GM20431 (cell line): ENCODE measurements at regions not wholly inside any gene's neighbourhood (a gene's known extent, or its start where the extent isn't known, plus 50 kb on each side); places are given as distances from the start of the nearest gene placed in this dataset.

Source experiments
- in situ Hi-C: fragments of 300-500 bp; cut with MseI, MboI; formaldehyde crosslinking; loops from one replicate; pipeline ENCODE4 v1.15.0; 2020; ENCODE audit warnings: low sequenced_read_pairs; ENCODE audit not compliant: unreplicated experiment

DNA sequence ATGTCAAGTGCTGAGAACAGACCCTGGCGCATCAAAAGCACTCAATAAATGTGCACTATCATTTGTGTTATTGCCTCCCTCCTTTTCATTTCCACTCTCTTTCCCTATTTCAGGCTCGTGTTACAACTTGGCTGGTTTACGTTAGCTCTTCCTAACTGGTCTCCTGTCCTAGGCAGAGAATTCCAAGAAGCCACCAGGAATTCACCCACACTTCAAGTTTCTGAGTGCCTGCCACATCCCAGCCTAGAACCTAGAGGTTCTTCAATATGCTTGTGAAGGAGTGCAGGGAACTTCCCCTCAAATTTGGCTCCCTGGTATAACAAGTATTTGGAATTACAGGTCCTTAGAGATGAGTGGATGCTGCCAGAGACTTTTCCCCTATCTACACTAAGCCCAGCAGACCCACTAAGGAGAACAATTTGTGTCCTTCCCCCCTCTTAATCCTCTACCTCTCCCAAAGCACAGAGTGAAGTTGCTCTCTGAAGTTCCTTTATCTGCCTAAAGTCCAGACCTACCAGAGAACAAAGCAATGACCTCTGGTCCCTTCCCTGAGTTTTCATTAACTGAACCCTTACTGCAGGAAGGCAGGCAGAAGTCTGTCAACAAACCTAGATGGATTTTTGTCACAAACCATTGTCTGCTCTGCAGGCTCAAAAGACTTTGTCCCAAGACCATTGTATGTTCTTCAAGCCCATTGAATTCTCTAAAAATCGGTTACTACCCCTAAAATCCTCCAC is 201.6 kb upstream of the JARID2 start:
- in situ Hi-C loops, result no loop called here

DNA sequence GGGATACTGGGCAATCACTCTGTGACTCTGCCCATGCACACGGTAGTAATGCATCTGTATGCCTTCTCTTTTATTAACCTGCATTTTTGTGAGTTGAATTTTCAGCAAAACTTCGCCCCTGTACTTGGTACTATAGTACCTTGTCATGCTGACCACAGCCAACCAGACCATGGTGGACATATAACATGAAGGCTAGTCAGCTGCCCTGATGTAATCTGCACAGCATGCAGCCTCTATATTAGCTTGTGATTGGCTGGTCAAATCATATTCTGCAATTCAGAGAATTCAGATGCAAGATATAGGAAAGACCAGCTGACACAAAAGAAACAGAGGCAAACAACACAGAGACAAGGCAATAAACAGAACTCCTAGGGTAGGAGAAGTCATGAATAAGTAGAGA is 200.9 kb upstream of the JARID2 start:
- in situ Hi-C loops, result no loop called here

DNA sequence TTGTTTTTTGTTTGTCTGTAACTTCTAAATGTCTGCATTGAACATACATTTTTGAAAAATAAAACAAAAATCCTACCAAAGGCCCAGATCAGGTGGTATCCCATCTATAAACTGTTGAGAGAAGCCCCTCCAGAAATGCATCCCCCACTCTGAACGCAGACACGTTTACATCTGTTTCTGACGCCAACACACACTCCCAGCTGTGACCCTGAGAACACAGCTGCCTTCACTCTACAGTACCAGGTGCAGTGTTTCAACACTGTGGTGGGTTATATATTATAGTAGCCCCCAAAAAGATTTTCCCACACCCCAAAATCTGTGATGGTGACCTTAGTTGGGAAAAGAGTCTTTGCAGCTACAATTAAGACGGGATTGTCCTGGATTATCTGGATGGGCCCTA is 199.1 kb upstream of the JARID2 start:
- in situ Hi-C loops, result no loop called here

DNA sequence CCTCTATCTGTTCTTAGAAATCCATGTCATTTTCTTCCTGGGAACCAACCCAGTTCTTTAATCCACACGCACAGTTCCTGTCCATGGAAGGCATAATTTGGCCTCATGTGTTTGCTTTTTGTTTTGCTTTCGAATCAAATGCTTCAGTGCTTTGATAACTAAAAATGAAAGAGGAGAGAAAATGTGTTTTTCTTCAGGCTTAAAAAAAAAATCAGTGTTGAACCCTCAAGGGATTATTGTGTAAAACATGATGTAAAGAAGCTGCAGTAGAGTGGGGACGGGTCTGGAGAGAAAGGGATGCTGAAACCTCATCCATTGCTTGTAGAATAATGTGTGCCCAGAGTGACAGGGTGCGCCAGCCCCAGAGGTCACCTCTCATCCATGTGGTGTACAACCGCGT is 197.5 kb upstream of the JARID2 start:
- in situ Hi-C loops, result no loop called here

DNA sequence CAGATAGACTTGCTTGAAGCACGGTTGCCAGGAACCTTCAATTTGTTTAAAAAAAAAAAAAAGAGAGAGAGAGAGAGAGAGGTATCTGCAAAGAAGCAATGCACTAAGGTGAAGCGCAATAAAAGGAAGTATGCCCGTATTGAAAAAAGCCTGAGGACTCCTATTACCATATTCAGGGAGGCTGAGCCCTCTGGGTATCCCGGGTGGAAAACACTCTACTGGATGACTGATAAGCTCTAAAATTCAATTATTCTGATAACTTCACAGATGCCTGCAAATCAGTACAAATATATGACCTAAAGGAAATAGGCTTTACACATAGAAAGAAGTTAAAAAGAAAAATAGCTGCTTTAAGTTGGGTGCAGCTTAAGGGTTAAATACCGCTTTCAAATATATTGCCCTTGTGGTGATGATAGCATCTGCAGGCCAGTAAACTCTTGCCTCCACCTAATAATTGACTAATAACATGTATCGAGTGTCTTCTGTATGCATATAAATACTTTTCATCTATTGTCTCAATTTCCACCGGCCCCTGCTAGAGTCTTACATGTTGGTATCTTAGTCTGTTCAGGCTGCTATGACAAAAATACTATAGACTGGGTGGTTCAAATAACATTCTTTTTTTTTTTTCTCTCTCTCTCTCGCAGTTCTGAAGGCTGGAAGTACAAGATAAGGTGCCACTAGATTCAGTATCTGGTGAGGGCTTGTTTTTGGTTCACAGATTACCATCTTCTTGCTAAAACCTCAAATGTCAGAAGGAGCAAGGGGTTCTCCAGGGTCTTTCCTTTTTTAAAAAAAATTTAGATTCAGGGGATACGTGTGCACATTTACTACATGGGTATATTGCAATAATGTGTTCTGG is 187.4 kb upstream of the JARID2 start:
- in situ Hi-C loops, result no loop called here

DNA sequence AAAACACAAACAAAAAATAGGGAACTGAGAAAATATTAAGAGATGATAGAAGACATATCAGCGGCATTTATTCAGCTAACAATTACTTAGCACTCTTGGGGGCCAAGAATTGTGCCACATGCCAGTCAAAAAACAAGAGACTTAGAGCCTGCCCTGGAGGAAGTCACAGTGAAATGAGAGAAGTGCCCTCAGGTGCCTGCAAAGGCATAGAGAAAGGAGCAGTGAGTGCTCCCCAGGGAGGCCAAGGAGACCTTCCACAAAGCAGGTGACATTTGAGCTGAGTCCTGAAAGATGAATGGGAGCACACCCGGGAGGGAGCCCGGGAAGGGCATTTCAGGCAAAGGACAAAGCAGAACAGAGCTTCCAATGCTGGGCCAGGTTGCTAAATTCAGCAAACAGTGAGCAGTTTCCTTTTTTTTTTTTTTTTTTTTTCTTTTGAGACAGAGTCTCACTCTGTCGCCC is 184.7 kb upstream of the JARID2 start:
- in situ Hi-C loops, result no loop called here

DNA sequence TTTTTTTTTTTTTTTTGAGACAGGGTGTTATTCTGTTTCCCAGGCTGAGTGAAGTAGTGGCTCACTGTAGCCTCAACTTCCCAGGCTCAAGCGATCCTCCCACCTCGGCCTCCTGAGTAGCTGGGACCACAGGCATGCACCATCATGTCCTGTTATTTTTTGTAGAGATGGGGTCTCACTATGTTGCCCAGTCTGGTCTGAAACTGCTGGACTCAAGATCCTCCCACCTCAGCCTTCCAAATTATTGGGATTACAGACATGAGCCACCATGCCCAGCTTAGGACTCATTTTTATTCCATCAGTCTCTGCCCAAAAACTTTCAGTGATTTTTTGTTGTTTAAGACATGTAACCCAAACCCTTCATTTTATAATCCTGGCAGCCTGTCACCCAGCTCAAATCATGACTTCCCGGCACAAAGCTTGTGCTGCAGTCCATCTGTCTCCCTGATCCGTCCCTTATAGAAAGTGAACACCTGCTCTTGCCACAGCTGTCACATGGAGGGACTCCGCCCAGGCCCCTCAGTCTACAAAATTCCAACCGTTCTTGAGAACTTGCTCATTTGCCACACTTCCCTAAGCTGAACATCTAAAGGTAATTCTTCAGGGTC is 183.9 kb upstream of the JARID2 start:
- in situ Hi-C loops, result no loop called here

DNA sequence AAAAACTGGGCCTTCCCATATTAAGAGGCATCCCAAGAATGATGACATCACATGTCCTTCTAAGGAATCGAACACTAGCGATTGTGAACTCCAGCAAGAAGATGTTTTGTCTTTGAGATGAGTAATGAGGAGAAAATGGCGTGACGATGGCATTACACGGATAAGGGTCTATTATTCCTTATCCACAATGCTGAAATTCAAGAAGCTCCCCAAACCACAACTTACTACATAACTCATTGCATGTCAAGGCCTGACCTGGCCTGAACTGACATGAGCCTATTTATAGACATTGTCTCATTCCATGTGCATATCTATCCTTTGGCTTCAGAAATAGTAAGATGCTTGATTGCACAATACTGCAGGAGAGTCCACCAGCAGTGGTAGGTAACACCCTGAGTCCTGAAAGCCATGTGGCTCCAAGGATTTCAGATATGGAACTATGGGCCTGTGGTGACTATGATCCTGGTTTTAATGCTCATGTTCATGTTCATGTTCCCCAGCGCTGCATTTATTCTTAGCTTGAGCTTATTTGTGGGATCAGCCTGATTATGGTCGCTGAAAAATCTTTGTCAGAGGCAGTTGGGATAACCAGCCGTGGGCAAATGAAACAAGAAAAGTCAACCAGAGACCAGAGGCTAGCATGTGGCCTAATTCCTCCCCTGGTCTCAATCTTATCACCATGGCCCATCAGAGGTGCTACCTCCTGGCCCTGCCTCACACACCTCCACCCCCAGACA is 183.2 kb upstream of the JARID2 start:
- in situ Hi-C loops, result no loop called here

DNA sequence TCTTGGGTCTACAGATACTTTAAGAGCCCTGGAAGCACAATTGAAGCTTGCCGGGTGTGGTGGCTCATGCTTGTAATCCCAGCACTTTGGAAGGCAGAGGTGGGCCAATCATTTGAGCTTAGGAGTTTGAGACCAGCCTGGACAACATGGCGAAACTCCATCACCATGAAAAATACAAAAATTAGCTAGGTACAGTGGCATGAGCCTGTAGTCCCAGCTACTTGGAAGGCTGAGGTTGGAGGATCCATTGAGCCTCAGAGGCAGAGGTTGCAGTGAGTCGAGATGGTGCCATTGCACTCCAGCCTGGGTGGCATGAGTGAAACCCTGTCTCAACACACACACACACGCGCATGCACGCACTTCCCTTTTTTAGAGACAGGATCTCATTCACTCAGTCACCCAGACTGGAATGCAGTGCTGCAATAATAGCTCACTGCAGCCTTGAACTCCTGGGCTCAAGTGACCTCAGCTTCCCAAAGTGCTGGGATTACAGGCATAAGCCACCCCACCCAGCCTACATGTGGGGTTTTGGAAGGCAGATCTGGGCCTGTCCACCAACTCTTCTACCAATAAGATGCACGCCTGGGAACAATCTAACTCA is 182.5 kb upstream of the JARID2 start:
- in situ Hi-C loops, result no loop called here

DNA sequence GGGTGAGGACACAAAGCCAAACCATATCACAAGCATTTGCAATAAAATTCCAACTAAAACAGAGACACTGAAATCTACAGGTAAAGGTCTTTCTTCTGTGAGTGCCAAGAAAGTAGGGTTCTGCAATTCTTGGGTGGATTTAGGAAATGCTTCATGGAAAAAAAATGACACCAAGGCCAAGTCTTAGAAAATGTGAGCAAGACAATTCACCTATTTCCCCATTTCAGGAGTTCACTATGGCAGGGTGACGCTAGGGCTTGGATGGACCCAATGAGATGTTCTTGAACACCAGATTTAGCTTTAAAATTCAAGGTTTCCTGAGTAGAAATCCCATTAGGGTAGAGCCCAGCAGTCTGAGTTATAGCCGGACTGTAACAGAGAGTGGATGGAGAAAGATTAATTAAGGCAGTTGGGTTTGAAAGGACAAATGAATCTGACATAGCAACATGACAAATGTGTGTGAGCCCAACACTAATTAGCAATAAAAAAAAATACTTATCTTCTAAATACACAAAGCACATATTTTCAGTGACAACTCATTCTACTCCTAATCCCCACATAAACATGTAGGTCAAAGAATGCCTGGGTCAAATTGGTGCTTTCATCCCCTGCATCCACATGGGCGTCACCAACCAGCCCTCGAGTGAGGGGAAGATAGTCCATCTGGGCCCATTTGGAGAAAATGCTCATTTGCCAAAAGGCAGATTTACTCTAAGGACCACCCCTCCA is 180.4 kb upstream of the JARID2 start:
- in situ Hi-C loops, result no loop called here

DNA sequence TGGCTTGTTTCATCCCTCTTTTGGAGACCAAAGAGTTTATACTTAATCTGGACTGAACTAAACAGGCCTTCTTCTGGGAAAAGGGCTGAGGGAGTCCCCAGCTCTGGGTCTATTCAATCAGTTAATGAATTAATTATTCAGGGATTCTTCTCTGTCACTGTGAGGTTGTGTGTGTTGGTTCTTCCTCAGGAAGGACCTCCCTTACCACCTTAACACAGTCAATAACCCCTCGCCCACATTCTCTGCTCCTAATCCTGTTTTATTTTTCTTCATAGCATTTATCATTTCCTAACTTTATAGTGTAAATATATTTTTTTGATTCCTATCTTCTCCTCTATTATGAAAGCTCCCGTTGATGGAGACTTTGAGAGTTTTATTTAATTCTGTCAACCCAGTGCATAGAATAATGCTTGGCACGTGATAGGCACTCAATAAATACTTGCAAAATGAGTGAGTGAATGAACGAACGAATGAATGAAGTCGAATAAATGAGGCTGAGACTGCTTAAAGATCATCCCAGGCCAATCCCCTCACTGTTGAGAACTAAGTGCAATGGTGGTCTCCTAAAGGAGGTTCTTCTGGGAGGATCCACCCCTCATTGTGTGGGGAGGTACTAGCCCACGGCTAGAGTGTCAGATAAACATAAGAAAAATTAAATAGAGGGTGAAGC is 179.6 kb upstream of the JARID2 start:
- in situ Hi-C loops, result no loop called here

DNA sequence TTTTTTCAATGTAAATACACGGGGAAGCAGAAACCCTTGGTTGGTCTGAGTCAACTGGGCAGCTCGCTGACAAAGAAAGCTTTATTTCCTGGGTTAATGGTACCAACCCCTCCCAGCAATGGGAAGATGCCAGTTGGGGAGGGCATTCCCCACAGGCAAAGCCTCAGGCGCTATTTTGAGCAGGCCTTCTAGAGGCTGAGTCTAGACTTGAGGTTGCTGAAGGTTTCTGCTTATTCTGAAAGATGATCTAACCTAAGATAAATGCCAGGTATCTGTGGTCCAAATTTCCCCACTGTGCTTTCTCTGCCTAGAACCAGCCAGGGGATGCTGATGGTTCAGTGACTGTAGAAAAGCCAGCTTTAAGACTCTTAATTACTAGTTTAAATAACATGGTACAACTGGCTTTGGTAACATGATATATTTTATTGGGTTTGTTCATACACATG is 172.5 kb upstream of the JARID2 start:
- in situ Hi-C loops, result no loop called here

DNA sequence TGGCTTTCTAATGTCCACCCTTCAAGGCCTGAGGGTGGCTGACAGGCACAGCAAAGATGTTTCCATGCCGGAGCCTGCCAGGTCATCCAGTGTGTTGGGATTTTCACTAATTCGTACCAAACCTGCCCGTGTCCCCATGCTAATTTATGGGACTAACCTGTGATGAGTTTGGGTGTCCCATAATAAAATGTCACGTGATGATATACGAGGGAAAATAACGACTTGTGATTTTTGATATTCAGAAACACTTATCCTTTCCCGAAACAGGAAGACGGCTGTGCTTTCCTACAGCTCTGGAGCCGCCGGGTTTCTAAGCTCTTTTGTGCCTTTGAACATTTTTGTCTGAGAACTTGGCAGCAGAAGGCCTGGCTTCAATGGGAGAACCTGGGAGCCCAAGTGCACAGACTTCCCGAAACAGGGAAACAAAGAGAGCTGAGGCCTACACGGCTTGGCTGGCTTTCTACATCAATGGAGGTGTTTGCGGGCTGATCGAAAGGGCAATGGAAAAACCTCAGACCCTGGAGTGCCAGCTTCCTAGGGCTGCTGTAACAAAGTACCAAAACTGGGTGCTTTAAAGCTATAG is 171.9 kb upstream of the JARID2 start:
- in situ Hi-C loops, result no loop called here

DNA sequence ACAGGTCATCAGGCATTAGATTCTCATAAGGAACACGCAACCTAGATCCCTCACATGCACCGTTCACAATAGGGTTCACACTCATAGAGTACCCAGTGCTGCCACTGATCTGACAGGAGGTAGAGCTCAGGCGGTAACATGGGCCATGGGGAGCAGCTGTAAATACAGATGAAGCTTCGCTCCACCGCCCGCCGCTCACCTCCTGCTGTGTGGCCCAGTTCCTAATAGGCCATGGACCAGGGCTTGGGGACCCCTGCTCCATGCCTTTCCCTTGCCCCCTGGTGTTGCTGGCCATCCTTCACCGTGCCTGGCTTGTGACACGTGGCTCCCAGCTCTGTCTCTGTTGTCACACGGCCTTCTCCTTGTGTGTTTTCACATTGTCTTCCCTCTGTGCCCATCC is 171.1 kb upstream of the JARID2 start:
- in situ Hi-C loops, result no loop called here

DNA sequence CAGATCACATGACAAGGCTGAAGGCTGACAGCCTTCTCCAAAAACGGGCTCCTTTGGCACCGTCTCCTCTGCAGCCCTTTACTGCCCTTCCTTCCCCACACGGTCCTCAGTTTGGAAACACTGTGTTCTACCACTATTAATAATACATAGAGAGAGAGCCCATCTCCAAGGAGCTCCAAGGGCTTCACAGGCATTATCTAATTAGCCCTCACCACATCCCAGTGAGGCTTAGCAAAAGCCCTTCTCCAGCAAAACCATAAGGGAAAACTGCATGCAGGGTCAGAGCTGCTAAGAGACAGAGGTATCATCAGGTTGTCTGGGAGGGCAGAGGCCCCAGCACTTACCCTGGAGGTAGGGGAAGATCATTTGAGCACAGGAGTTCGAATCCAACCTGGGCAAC is 169.3 kb upstream of the JARID2 start:
- in situ Hi-C loops, result no loop called here

DNA sequence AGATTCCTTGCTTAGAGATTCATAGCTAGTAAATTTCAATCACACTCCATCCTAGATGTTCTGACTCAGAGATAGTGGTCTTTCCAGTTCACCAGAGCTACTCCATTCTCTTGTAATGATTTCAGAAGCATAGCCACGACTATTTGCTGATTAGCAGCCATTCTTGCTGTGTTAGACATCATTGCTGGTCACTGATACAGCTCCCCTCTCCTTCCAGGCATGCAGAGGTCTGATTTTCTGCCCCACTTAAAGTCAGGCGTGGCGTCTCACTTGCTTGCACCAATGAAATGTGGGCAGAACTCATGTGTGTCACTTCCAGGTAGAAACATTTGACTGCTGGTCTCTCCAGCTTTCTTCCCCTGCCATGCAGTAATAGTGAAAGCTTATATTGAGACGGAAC is 168.9 kb upstream of the JARID2 start:
- in situ Hi-C loops, result no loop called here

DNA sequence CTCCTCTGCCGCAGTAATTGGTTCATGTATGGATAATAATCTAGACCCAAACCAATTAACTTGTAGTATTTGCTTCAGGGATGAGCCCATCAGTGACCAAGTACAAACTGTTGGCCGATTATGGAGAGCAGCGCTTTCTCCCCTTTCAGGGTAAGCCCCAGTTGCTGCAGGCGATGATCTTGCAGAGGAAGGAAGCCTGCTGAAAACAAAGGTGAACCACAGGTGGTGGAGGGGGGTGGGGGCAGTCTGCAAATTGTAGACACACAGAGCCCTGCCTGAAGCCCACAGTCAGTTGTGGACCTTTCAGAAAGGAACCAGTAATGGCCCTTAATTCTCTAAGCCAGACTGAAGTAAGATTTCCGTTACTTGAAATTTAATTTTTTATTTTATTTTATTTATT is 167.9 kb upstream of the JARID2 start:
- in situ Hi-C loops, result no loop called here

DNA sequence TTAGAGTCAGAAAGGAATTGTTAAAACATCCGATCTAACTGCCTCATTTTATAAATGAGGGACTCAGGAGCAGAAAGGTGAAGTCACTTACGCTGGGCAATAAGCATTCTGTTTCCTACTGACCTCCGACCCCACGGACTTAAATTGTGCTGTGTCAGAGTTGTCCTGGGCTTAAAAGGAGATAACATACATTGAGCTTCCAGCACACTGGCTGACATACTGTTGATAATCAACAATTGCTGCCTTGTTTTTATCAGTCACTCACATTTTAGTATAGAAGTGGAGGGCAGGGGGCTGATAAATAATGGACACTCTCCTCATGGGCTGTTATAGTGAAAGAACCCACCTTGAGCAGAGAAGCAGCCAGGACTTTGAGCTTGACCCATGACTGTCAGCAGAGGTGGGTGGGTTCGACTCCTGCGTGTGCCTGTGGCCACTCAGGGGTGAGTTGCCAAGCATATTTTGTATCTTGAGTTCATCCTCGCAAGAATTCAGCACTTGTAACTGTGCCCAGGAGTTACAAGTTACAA is 166.5 kb upstream of the JARID2 start:
- in situ Hi-C loops, result no loop called here
